NB4 (cell line): ENCODE measurements at regions not wholly inside any gene's neighbourhood (a gene's known extent, or its start where the extent isn't known, plus 50 kb on each side); places are given as distances from the start of the nearest gene placed in this dataset.

ENCODE experiments used
- DNase-seq: peaks from one replicate; pipeline ENCODE4 v3.0.0; 2010; ENCODE audit warnings: low read depth
- H3K4me3 ChIP-seq: one replicate; pipeline ENCODE4 v1.5.1; 2011; ENCODE audit warnings: mild to moderate bottlenecking, low read depth, low read length, moderate library complexity
- MYC ChIP-seq: IDR thresholded peaks from 2 replicates; pipeline ENCODE4 v1.6.1; 2011; ENCODE audit warnings: low read depth, low read length
- POLR2A ChIP-seq: IDR thresholded peaks from 2 replicates; pipeline ENCODE4 v1.6.1; 2011; ENCODE audit warnings: mild to moderate bottlenecking; ENCODE audit not compliant: insufficient read length; ENCODE audit errors: extremely low read depth
- TF ChIP-seq, protein P1 (sequence below): IDR thresholded peaks from one replicate; pipeline ENCODE4 v1.5.1; 2012; ENCODE audit warnings: low read depth, low read length
- TF ChIP-seq, protein P2 (sequence below): IDR thresholded peaks from 2 replicates; pipeline ENCODE4 v1.6.1; 2011; ENCODE audit warnings: low read depth, low read length

DNA sequence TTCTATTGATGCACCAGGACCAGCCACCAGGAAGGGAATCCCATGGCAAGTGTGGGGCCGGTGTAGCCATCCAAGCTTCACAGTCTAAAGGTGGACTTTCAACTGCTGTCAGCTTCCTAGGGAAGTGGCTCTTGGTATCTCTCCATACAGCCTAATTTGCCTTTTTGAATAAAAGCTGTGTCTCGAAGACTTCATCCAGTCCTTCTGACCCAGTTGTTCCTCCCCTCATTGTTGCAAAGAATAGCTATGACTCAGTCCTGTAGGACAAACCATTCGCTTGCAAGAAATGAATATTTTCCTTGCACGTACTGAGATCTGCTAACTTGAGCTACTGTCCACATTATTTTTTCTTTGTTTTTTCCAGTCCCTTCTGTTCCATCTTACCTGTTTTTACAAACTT, 145.1 kb upstream of the CTSO start:
- no peak for DNase-seq
- TF ChIP-seq, protein P1, sequence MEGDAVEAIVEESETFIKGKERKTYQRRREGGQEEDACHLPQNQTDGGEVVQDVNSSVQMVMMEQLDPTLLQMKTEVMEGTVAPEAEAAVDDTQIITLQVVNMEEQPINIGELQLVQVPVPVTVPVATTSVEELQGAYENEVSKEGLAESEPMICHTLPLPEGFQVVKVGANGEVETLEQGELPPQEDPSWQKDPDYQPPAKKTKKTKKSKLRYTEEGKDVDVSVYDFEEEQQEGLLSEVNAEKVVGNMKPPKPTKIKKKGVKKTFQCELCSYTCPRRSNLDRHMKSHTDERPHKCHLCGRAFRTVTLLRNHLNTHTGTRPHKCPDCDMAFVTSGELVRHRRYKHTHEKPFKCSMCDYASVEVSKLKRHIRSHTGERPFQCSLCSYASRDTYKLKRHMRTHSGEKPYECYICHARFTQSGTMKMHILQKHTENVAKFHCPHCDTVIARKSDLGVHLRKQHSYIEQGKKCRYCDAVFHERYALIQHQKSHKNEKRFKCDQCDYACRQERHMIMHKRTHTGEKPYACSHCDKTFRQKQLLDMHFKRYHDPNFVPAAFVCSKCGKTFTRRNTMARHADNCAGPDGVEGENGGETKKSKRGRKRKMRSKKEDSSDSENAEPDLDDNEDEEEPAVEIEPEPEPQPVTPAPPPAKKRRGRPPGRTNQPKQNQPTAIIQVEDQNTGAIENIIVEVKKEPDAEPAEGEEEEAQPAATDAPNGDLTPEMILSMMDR: no peak
- TF ChIP-seq, protein P2, sequence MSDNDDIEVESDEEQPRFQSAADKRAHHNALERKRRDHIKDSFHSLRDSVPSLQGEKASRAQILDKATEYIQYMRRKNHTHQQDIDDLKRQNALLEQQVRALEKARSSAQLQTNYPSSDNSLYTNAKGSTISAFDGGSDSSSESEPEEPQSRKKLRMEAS: no peak
- no peak for TF ChIP-seq POLR2A
- TF ChIP-seq MYC: no peak

DNA sequence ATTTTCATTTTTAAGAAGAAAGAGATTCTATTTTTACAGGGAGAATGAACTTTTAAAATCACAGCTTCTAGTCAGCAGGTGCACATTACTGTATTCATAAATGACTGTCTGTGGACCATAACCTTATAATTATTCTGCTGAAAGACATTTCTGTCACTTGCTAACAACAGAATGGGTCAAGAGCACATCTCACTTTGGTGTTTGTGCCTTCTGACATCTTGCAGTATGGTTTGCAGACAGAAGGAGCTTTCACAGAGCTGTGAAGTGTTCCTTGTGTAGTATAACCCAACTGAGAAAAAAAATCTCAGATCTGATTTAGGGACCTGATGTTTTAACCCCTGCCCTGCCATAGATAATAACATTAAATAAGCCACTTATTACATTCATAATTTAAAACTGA, 131.4 kb upstream of the CTSO start:
- TF ChIP-seq, protein P1: no peak
- no peak for TF ChIP-seq POLR2A
- TF ChIP-seq, protein P2: no peak
- TF ChIP-seq MYC: no peak
- no peak for DNase-seq
- no peak overlapping the region for H3K4me3 ChIP-seq

More for the DNA sequence above, 145.1 kb upstream of the CTSO start:
- H3K4me3 ChIP-seq: no peak overlapping the region

DNA sequence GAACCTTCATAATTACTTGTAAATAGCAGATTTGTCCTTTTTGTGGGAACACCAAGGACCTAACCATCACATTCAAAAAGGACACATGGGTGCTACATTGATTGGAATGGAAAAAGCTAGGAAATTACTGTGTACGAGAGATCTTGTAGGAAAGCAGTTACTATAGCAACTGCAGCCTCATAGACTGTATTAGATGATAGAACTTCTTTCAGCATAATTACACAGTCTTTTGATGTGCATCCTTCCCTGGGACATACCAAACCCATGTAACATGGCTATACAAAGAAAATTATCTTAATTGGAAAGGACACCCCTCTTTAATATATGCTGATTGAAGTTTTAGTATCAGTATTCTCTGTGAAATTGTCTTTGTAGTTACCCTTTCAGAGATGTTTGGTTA, 130.7 kb upstream of the CTSO start:
- H3K4me3 ChIP-seq: no peak overlapping the region
- TF ChIP-seq, protein P2: no peak
- TF ChIP-seq MYC (no peak), POLR2A (no peak)
- TF ChIP-seq, protein P1: no peak
- DNase-seq: no peak

DNA sequence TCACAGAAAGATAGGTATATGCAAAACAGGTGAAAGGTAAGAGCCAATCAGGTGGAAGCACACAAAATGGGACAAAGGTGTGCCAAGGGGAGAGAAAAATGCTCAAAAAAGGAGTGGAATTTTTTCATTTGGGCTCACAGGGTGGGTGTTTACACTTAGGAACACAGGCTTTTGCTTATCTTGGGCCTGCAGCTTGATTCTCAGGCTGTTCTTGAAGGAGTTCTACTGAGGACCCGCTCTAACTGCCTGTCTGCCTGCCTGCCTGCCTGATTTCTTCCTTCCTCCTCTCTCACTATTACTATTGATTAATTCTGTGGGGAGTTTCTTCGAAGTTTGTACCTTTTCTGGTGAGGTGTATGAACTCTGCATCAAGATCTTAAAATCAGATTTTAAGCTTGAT, 120.3 kb upstream of the CTSO start:
- no peak for DNase-seq
- TF ChIP-seq POLR2A (no peak), MYC (no peak)
- TF ChIP-seq, protein P1: no peak
- TF ChIP-seq, protein P2: no peak
- no peak overlapping the region for H3K4me3 ChIP-seq

DNA sequence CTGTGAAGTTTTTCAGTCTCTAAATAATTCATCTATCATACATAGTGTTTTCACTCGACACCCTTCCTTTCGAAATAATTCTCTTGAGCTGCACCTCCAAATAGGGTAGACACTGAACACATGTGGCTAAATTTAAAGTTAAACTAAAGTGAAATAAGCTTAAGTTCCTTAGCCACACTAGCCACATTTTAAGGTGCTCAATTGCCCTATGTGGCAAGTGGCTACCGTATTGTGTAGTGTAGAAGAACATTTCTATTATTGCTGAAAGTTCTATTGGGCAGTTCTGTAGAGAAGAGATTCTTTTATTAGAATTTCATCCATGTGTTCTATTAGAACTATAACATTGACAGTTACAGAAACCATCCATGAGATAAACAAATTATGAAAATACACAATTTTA, 107.0 kb upstream of the CTSO start:
- TF ChIP-seq, protein P1: no peak
- TF ChIP-seq POLR2A (no peak), MYC (no peak)
- TF ChIP-seq, protein P2: no peak
- H3K4me3 ChIP-seq: no peak overlapping the region
- DNase-seq: no peak

DNA sequence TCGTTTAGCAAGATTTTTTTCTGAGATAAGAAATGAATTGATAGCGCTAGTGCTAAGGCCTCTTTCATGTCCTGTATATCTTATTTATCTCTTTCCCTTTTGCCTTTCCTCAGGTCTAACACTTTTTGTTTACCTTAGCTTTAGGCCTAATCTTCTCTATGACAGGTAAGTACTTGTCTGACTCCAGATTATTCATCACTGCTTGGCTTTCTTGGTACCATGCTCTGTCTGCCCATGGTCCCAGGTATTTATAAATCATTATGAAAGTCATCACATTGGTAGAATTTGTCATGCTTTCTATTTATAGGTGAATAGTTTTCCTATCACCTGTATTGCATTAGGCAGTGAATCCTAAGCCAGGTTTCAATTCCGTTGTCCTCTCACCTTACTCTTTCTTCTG, 99.5 kb upstream of the CTSO start:
- no peak for DNase-seq
- H3K4me3 ChIP-seq: no peak overlapping the region
- TF ChIP-seq MYC (no peak), POLR2A (no peak)
- TF ChIP-seq, protein P1: no peak
- TF ChIP-seq, protein P2: no peak
